Liver (tissue), 8 donors: ENCODE measurements at regions not wholly inside any gene's neighbourhood (a gene's known extent, or its start where the extent isn't known, plus 50 kb on each side); places are given as distances from the start of the nearest gene placed in this dataset.

Experiments used
- DNase-seq: peaks from one replicate; pipeline ENCODE4 v3.0.0-alpha.2; 2017; ENCODE audit warnings: low spot score
- H3K27ac ChIP-seq, 2 donors: one replicate each; pipeline ENCODE4 v1.7.0; 2013; ENCODE audit warnings: inconsistent platforms in 2 of 2, low read length in 2 of 2, control low read depth in 1 of 2, low read depth in 1 of 2, mild to moderate bottlenecking in 1 of 2
- H3K27me3 ChIP-seq, 4 donors: one replicate each; pipeline versions ENCODE4 v1.6.1 to v1.7.0; 2013; ENCODE audit warnings: low read length in 3 of 4, inconsistent platforms in 1 of 4, mild to moderate bottlenecking in 1 of 4, moderate library complexity in 1 of 4; ENCODE audit not compliant: control insufficient read depth in 4 of 4, insufficient read depth in 4 of 4
- H3K36me3 ChIP-seq, 4 donors: one replicate each; pipeline versions ENCODE4 v1.6.1 to v1.7.0; 2013; ENCODE audit warnings: low read length in 3 of 4, mild to moderate bottlenecking in 3 of 4, low read depth in 1 of 4, moderate library complexity in 1 of 4; ENCODE audit not compliant: control insufficient read depth in 4 of 4, insufficient read depth in 3 of 4
- H3K4me1 ChIP-seq, 4 donors: one replicate each; pipeline versions ENCODE4 v1.6.1 to v1.7.0; 2013; ENCODE audit warnings: low read length in 3 of 4, mild to moderate bottlenecking in 3 of 4, moderate library complexity in 1 of 4; ENCODE audit not compliant: control insufficient read depth in 4 of 4, insufficient read depth in 4 of 4
- H3K4me3 ChIP-seq, 3 donors: one replicate each; pipeline versions ENCODE4 v1.6.1 to v1.7.0; 2013; ENCODE audit warnings: low read length in 3 of 3, control low read depth in 1 of 3, low read depth in 1 of 3, mild to moderate bottlenecking in 1 of 3
- H3K9ac ChIP-seq, 2 donors: one replicate each; pipeline ENCODE4 v1.7.0; 2013; ENCODE audit warnings: low read length in 2 of 2, mild to moderate bottlenecking in 2 of 2, moderate library complexity in 2 of 2, control low read depth in 1 of 2, low read depth in 1 of 2
- H3K9me3 ChIP-seq, 4 donors: one replicate each; pipeline versions ENCODE4 v1.6.1 to v1.7.0; 2013; ENCODE audit warnings: low read length in 3 of 4; ENCODE audit not compliant: control insufficient read depth in 4 of 4
- ATF3 ChIP-seq: IDR thresholded peaks from 2 replicates; pipeline ENCODE4 v1.6.1; 2016; ENCODE audit warnings: antibody characterized with exemption
- CTCF ChIP-seq: fragments of 150-350 bp; IDR thresholded peaks from 2 replicates; pipeline ENCODE4 v1.5.1; 2017; ENCODE audit warnings: improper control_type of control experiment, low read depth, low read length; ENCODE audit not compliant: missing input control
- EGR1 ChIP-seq, 2 donors: IDR thresholded peaks; 2 replicates each; pipeline ENCODE4 v1.6.1; 2016 to 2018; ENCODE audit warnings: antibody characterized with exemption in 2 of 2, low read depth in 2 of 2
- FOXA1 ChIP-seq: IDR thresholded peaks from 2 replicates; pipeline ENCODE4 v1.6.1; 2016; ENCODE audit warnings: antibody characterized with exemption
- FOXA2 ChIP-seq: IDR thresholded peaks from 2 replicates; pipeline ENCODE4 v1.6.1; 2016; ENCODE audit warnings: antibody characterized with exemption
- GABPA ChIP-seq, 2 donors: IDR thresholded peaks in 1 of 2; conservative IDR thresholded peaks in 1 of 2; 2 replicates each; pipeline ENCODE4 v1.6.1; 2016; ENCODE audit warnings: antibody characterized with exemption in 2 of 2, mild to moderate bottlenecking in 1 of 2, moderate library complexity in 1 of 2
- HNF4A ChIP-seq, 2 donors: conservative IDR thresholded peaks; 2 replicates each; pipeline ENCODE4 v1.6.1; 2016; ENCODE audit warnings: antibody characterized with exemption in 2 of 2, mild to moderate bottlenecking in 2 of 2
- HNF4G ChIP-seq: IDR thresholded peaks from 2 replicates; pipeline ENCODE4 v1.6.1; 2016; ENCODE audit warnings: antibody characterized with exemption
- JUND ChIP-seq, 2 donors: IDR thresholded peaks; 2 replicates each; pipeline ENCODE4 v1.6.1; 2016; ENCODE audit warnings: antibody characterized with exemption in 2 of 2
- NR2F2 ChIP-seq: IDR thresholded peaks from 2 replicates; pipeline ENCODE4 v1.6.1; 2016; ENCODE audit warnings: antibody characterized with exemption
- RAD21 ChIP-seq, 2 donors: IDR thresholded peaks; 2 replicates each; pipeline ENCODE4 v1.6.1; 2016; ENCODE audit warnings: antibody characterized with exemption in 2 of 2, mild to moderate bottlenecking in 2 of 2
- REST ChIP-seq: IDR thresholded peaks from 2 replicates; pipeline ENCODE4 v1.6.1; 2016; ENCODE audit warnings: antibody characterized with exemption, mild to moderate bottlenecking
- SP1 ChIP-seq: IDR thresholded peaks from 2 replicates; pipeline ENCODE4 v1.6.1; 2018; ENCODE audit warnings: antibody characterized with exemption, mild to moderate bottlenecking
- TAF1 ChIP-seq: conservative IDR thresholded peaks from 2 replicates; pipeline ENCODE4 v1.6.1; 2016; ENCODE audit warnings: antibody characterized with exemption, mild to moderate bottlenecking
- YY1 ChIP-seq: IDR thresholded peaks from 2 replicates; pipeline ENCODE4 v1.6.1; 2016; ENCODE audit warnings: antibody characterized with exemption, mild to moderate bottlenecking
- ZBTB33 ChIP-seq: IDR thresholded peaks from 2 replicates; pipeline ENCODE4 v1.6.1; 2016; ENCODE audit warnings: antibody characterized with exemption
- WGBS: extraction: QIAGEN DNeasy Blood & Tissue Kit; methylation state at CpG from one replicate; pipeline ENCODE4 v1.1.7; 2013; 5-methylcytosine and 5-hydroxymethylcytosine counted together
- donor health status: healthy.
- donor health status: healthy.
- donor health status: healthy.
- donor health status: healthy.
- donor health status: healthy.

GRCh38 chr15:87365186-87365585, 891.4 kb downstream of the NTRK3 start:
- Histone ChIP-seq H3K27me3 (peaks cover 0 to 6% (median 0%) of the 10 kb centered on the region in 4 donors), H3K4me3 (no peak overlapping the region), H3K36me3 (no peaks in the 10 kb centered on the region), H3K9me3 (peaks cover 0 to 3% (median under 1%) of the 10 kb centered on the region in 4 donors), H3K27ac (no peak overlapping the region), H3K4me1 (no peaks in the 10 kb centered on the region), H3K9ac (no peak overlapping the region)
- TF ChIP-seq FOXA1 (no peak), EGR1 (IDR thresholded peaks at IDR 0.05; ENCODE audit: low read depth in 2 of 2) (no peak), HNF4A (conservative IDR thresholded peaks at IDR 0.05) (no peak), SP1 (no peak), CTCF (no peak), FOXA2 (no peak), NR2F2 (no peak), RAD21 (IDR thresholded peaks at IDR 0.05) (no peak), YY1 (no peak), ZBTB33 (no peak), REST (no peak), TAF1 (no peak)
- WGBS = 47% methylated on average over 2 of the region's 2 CpGs
- no peak for DNase-seq

GRCh38 chr15:87362531-87362930, 894.0 kb downstream of the NTRK3 start:
- H3K27ac ChIP-seq = no peak overlapping the region
- no peak for DNase-seq
- no peak overlapping the region for H3K4me3 ChIP-seq
- H3K27me3 ChIP-seq = peaks cover 0 to 6% (median 0%) of the 10 kb centered on the region in 4 donors
- no peaks in the 10 kb centered on the region for H3K4me1 ChIP-seq
- no peaks in the 10 kb centered on the region for H3K9me3 ChIP-seq
- no peak overlapping the region for H3K9ac ChIP-seq
- H3K36me3 ChIP-seq = no peaks in the 10 kb centered on the region
- 60% methylated on average over 2 of the region's 2 CpGs for WGBS
- TF ChIP-seq ATF3 (no peak), YY1 (no peak), RAD21 (IDR thresholded peaks at IDR 0.05) (no peak), CTCF (no peak), HNF4G (no peak), ZBTB33 (no peak), GABPA (IDR thresholded peaks at IDR 0.05 in 1 of 2, conservative IDR thresholded peaks at IDR 0.05 in 1 of 2) (no peak), JUND (IDR thresholded peaks at IDR 0.05) (no peak), FOXA1 (no peak), SP1 (no peak), HNF4A (conservative IDR thresholded peaks at IDR 0.05) (no peak), EGR1 (IDR thresholded peaks at IDR 0.05; ENCODE audit: low read depth in 2 of 2) (no peak), TAF1 (no peak), FOXA2 (no peak)
